ENCODE measurements at regions not wholly inside any gene's neighbourhood (a gene's known extent, or its start where the extent isn't known, plus 50 kb on each side); places are given as distances from the start of the nearest gene placed in this dataset.
A peak's percentile ranks its signal among the peaks of the same experiment; 100 is the strongest.

DNA sequence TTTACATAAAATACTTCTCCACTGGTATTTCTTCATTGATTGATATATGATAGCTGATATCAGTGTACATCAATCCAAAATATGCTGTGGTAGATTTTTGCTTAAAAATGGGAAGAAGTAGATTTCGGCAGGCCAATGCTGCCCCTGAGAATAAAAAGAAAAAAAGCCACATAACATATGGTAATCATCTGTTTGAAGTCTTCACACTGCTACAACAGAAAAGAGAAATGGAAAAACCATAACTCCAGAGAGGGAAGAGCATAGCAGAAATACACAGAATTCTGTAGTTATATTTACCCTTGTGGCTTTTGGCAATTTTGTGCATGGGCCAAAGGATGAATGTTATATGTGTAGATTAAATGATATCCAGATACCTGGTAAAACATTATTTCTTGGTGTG, 143.1 kb upstream of the KCNMB2 start:
- H3K27ac ChIP-seq (replicated peaks in 1 of 4): peak overlapping the region in 3 of 4 donors; percentile 15 to 56 (median 33)

DNA sequence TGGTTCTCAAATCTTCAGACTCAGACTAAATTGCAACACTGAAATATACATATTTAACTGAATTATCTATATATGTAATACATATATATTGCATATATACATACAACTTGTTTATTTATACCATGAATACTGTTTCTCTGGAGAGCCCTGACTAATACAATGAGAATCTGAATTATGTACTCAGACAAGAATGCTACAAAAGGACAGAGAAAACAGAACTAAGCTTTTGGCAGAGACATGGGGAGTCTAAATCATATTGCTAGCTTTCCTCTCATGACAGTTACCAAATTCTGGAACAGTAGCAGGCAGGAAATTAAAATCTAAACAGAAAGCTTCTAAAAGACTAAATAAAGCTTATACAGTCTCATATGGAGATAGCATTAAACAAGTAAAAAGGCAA, 142.4 kb upstream of the KCNMB2 start:
- intact Hi-C loops (cut with DNase I): no loop called here
- TF ChIP-seq, protein P1, sequence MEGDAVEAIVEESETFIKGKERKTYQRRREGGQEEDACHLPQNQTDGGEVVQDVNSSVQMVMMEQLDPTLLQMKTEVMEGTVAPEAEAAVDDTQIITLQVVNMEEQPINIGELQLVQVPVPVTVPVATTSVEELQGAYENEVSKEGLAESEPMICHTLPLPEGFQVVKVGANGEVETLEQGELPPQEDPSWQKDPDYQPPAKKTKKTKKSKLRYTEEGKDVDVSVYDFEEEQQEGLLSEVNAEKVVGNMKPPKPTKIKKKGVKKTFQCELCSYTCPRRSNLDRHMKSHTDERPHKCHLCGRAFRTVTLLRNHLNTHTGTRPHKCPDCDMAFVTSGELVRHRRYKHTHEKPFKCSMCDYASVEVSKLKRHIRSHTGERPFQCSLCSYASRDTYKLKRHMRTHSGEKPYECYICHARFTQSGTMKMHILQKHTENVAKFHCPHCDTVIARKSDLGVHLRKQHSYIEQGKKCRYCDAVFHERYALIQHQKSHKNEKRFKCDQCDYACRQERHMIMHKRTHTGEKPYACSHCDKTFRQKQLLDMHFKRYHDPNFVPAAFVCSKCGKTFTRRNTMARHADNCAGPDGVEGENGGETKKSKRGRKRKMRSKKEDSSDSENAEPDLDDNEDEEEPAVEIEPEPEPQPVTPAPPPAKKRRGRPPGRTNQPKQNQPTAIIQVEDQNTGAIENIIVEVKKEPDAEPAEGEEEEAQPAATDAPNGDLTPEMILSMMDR (IDR thresholded peaks at IDR 0.05): no peak
- TF ChIP-seq POLR2AphosphoS5 (IDR thresholded peaks at IDR 0.05) (no peak), POLR2A (IDR thresholded peaks at IDR 0.05; ENCODE audit: low read depth) (no peak), EP300 (IDR thresholded peaks at IDR 0.05) (no peak)
- Histone ChIP-seq H3K4me1 (peaks cover 0 to 23% (median 9%) of the 10 kb centered on the region in 4 donors), H3K4me3 (no peak overlapping the region), H3K27me3 (no peaks in the 10 kb centered on the region), H3K9me3 (no peaks in the 10 kb centered on the region), H3K36me3 (no peaks in the 10 kb centered on the region), H3K27ac (replicated peaks in 1 of 4) (peak overlapping the region in 3 of 4 donors; percentile 15 to 56 (median 33))
- DNase-seq (ENCODE audit: extremely low spot score): no peak

More for the DNA sequence above, 143.1 kb upstream of the KCNMB2 start:
- Histone ChIP-seq H3K27me3 (no peaks in the 10 kb centered on the region), H3K9me3 (no peaks in the 10 kb centered on the region), H3K4me3 (no peak overlapping the region), H3K36me3 (no peaks in the 10 kb centered on the region), H3K4me1 (peaks cover 0 to 23% (median 9%) of the 10 kb centered on the region in 4 donors)
- TF ChIP-seq EP300 (IDR thresholded peaks at IDR 0.05) (no peak), POLR2A (IDR thresholded peaks at IDR 0.05; ENCODE audit: low read depth) (no peak), POLR2AphosphoS5 (IDR thresholded peaks at IDR 0.05) (no peak)
- TF ChIP-seq, protein P1 (IDR thresholded peaks at IDR 0.05): no peak
- DNase-seq (ENCODE audit: extremely low spot score): no peak
- intact Hi-C loops (cut with DNase I): no loop called here
- 82% methylated on average over 1 of the region's 1 CpG for WGBS

DNA sequence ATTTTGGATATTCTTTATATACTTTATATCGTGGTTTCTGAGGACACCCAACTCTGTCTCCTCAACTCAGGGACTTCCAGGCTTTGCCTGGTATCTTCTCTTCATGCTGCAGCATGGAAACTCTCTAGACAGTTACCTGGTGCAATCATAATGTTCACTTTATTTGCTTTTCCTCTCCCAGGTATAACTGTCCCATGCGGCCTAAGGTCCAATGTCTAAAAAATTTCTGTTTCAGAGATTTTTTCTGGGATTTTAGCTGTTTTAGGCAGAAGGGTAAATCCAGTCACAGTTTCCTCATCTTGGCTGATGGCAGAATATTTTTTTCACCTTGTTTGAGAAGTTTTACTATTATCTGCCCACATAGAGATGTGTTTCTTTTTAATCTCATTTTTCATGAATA, 139.9 kb upstream of the KCNMB2 start:
- TF ChIP-seq POLR2AphosphoS5 (IDR thresholded peaks at IDR 0.05) (no peak), EP300 (IDR thresholded peaks at IDR 0.05) (no peak)
- Histone ChIP-seq H3K36me3 (no peaks in the 10 kb centered on the region), H3K9me3 (no peaks in the 10 kb centered on the region), H3K4me1 (peaks cover 0 to 23% (median 9%) of the 10 kb centered on the region in 4 donors), H3K4me3 (no peak overlapping the region), H3K27ac (replicated peaks in 1 of 4) (no peak overlapping the region), H3K27me3 (no peaks in the 10 kb centered on the region)
- intact Hi-C loops (cut with DNase I): no loop called here
- 98% methylated on average over 2 of the region's 2 CpGs for WGBS
- DNase-seq (ENCODE audit: extremely low spot score): no peak

DNA sequence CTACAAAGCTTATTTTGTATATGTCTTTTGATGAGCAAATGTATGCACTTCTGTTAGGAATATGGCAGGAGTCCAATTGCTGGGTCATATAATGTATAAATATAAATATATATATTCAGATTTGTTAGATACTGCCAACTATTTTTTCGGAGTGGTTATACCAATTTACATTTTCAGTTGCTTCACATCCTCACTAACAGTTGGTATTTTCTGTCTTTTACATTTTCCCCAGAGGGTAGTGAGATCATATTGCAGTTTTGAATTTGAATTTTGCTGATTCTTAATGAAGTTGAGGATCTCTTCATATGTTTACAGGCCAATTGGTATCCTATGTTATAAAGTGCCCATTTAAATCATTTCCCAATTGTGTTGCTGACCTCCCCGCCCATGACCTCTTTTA, 139.0 kb upstream of the KCNMB2 start:
- Histone ChIP-seq H3K9me3 (no peaks in the 10 kb centered on the region), H3K27me3 (no peaks in the 10 kb centered on the region), H3K4me1 (peaks cover 0 to 24% (median 8%) of the 10 kb centered on the region in 4 donors), H3K27ac (replicated peaks in 1 of 4) (no peak overlapping the region), H3K36me3 (no peaks in the 10 kb centered on the region), H3K4me3 (no peak overlapping the region)
- DNase-seq (ENCODE audit: extremely low spot score): no peak
- 97% methylated on average over 2 of the region's 2 CpGs for WGBS
- intact Hi-C loops (cut with DNase I): no loop called here
- TF ChIP-seq EP300 (IDR thresholded peaks at IDR 0.05) (no peak), POLR2AphosphoS5 (IDR thresholded peaks at IDR 0.05) (no peak), POLR2A (IDR thresholded peaks at IDR 0.05; ENCODE audit: low read depth) (no peak)
- TF ChIP-seq, protein P1 (IDR thresholded peaks at IDR 0.05): no peak

DNA sequence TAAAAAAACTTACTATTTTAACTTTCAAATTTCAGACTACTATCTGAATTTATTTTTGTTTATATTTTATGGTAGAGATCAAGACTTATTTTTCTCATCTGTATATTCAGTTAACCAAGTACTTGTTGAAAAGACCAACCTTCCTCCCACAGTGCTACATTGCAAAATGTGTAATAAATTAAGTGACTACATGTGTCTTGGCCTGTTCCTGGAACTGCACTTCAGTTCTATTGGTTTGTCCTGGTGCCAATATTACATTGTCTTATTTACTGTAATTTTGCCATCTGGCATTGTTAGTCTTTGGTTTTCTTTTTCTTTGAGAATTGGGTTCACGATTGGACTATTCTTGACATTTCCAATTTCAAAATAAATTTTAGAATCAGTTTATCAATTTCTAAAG, 138.4 kb upstream of the KCNMB2 start:
- 91% methylated on average over 1 of the region's 1 CpG for WGBS
- H3K27ac ChIP-seq (replicated peaks in 1 of 4): no peak overlapping the region
- H3K36me3 ChIP-seq: no peaks in the 10 kb centered on the region
- intact Hi-C loops (cut with DNase I): no loop called here
- H3K4me3 ChIP-seq: no peak overlapping the region
- H3K27me3 ChIP-seq: no peaks in the 10 kb centered on the region
- no peaks in the 10 kb centered on the region for H3K9me3 ChIP-seq
- peaks cover 0 to 21% (median 2%) of the 10 kb centered on the region in 4 donors for H3K4me1 ChIP-seq
- DNase-seq (ENCODE audit: extremely low spot score): no peak
- TF ChIP-seq POLR2A (IDR thresholded peaks at IDR 0.05; ENCODE audit: low read depth): no peak
- no peak for TF ChIP-seq EP300 (IDR thresholded peaks at IDR 0.05)
- no peak for TF ChIP-seq POLR2AphosphoS5 (IDR thresholded peaks at IDR 0.05)
- TF ChIP-seq, protein P1 (IDR thresholded peaks at IDR 0.05): no peak
